SK-N-SH (cell line): ENCODE measurements at regions not wholly inside any gene's neighbourhood (a gene's known extent, or its start where the extent isn't known, plus 50 kb on each side); places are given as distances from the start of the nearest gene placed in this dataset.

ENCODE experiments used
- CTCF ChIA-PET: fragments of 300-600, 350-600 bp; formaldehyde crosslinking; extraction: SDS; loops from one replicate; lab custom pipeline; 2021; lab: Yijun Ruan, JAX
- POLR2A ChIA-PET: fragments of 350-600 bp; sonication (Branson Sonifier 250); formaldehyde crosslinking; extraction: SDS; loops from one replicate; lab custom pipeline; 2020; ENCODE audit warnings: antibody characterized with exemption, inconsistent platforms; lab: Yijun Ruan, JAX
- DNase-seq: peaks from one replicate; pipeline ENCODE4 v3.0.0; 2012
- H2AFZ ChIP-seq: fragments of 200-600 bp; sonication (generic); 2 replicates; pipeline ENCODE4 v1.8.1; 2016; ENCODE audit warnings: antibody characterized with exemption, mild to moderate bottlenecking, low read depth
- H3F3A ChIP-seq: fragments of 200-600 bp; sonication (generic); replicated peaks from 2 replicates; pipeline ENCODE3; 2016; ENCODE audit warnings: antibody characterized with exemption, mild to moderate bottlenecking; ENCODE audit not compliant: insufficient read depth
- H3K27ac ChIP-seq, 2 experiments: fragments of 200-500 bp in 1 of 2; fragments of 200-600 bp in 1 of 2; sonication (Bioruptor generic) in 1 of 2; sonication (generic), shearing (Covaris generic) in 1 of 2; 2 replicates each; pipeline versions ENCODE4 v1.5.1 to v1.6.1; 2014 to 2016; ENCODE audit warnings: low read depth in 2 of 2, inconsistent platforms in 1 of 2, low read length in 1 of 2, mild to moderate bottlenecking in 1 of 2, mixed read lengths in 1 of 2
- H3K27me3 ChIP-seq: fragments of 200-600 bp; sonication (generic), shearing (Covaris generic); 2 replicates; pipeline ENCODE4 v1.6.1; 2016; ENCODE audit warnings: mixed run types; ENCODE audit not compliant: insufficient read depth
- H3K36me3 ChIP-seq, 2 experiments: fragments of 200-500 bp in 1 of 2; fragments of 200-600 bp in 1 of 2; sonication (Bioruptor generic) in 1 of 2; sonication (generic) in 1 of 2; replicated peaks in 1 of 2; 2 replicates each; pipeline versions ENCODE3 to v1.5.1; 2014 to 2016; ENCODE audit warnings: low read length in 1 of 2, mild to moderate bottlenecking in 1 of 2; ENCODE audit not compliant: insufficient read depth in 2 of 2, control insufficient read depth in 1 of 2
- H3K4me1 ChIP-seq, 2 experiments: fragments of 200-500 bp in 1 of 2; fragments of 200-600 bp in 1 of 2; sonication (Bioruptor generic) in 1 of 2; sonication (generic), shearing (Covaris generic) in 1 of 2; 2 replicates each; pipeline versions ENCODE4 v1.5.1 to v1.6.1; 2014 to 2016; ENCODE audit warnings: low read depth in 1 of 2, low read length in 1 of 2, mixed run types in 1 of 2; ENCODE audit not compliant: insufficient read depth in 2 of 2, control insufficient read depth in 1 of 2
- H3K4me2 ChIP-seq: fragments of 200-600 bp; sonication (generic), shearing (Covaris generic); 2 replicates; pipeline ENCODE4 v1.6.1; 2017; ENCODE audit warnings: mixed run types
- H3K4me3 ChIP-seq, 2 experiments: fragments of 200-500 bp in 1 of 2; fragments of 200-600 bp in 1 of 2; sonication (Bioruptor generic) in 1 of 2; sonication (generic), shearing (Covaris generic) in 1 of 2; 2 replicates each; pipeline versions ENCODE4 v1.5.1 to v1.8.1; 2014 to 2016; ENCODE audit warnings: low read depth in 2 of 2, inconsistent platforms in 1 of 2, low read length in 1 of 2, mild to moderate bottlenecking in 1 of 2, mixed read lengths in 1 of 2, moderate library complexity in 1 of 2
- H3K79me2 ChIP-seq: fragments of 200-600 bp; sonication (generic); 2 replicates; pipeline ENCODE4 v1.8.1; 2017; ENCODE audit warnings: mild to moderate bottlenecking; ENCODE audit not compliant: insufficient read depth
- H3K9ac ChIP-seq: fragments of 200-600 bp; sonication (generic); 2 replicates; pipeline ENCODE4 v1.6.1; 2017; ENCODE audit warnings: mixed run types
- H3K9me2 ChIP-seq: fragments of 200-600 bp; sonication (generic); 2 replicates; pipeline ENCODE4 v1.6.1; 2017; ENCODE audit warnings: mixed run types
- H3K9me3 ChIP-seq: fragments of 200-600 bp; sonication (generic); 2 replicates; pipeline ENCODE4 v1.6.1; 2017; ENCODE audit warnings: mixed run types, mild to moderate bottlenecking, moderate library complexity
- H4K20me1 ChIP-seq: fragments of 200-600 bp; sonication (generic); 2 replicates; pipeline ENCODE4 v1.6.1; 2017; ENCODE audit warnings: mild to moderate bottlenecking, mixed run types; ENCODE audit not compliant: insufficient read depth
- CHD2 ChIP-seq: fragments of 150-350 bp; IDR thresholded peaks from 2 replicates; pipeline ENCODE4 v1.6.1; 2018; ENCODE audit warnings: low read length; ENCODE audit not compliant: partially characterized antibody
- ELF1 ChIP-seq: IDR thresholded peaks from 2 replicates; pipeline ENCODE4 v1.4.0; 2012
- EP300 ChIP-seq, 2 experiments: IDR thresholded peaks; 2 replicates each; pipeline versions ENCODE4 v1.4.0 to v1.6.1; 2012; ENCODE audit warnings: borderline replicate concordance in 1 of 2, low read depth in 1 of 2, low read length in 1 of 2
- EZH2phosphoT487 ChIP-seq: fragments of 200-600 bp; sonication (generic); IDR thresholded peaks from 2 replicates; pipeline ENCODE4 v1.6.1; 2017; ENCODE audit warnings: low read depth, mixed run types, mild to moderate bottlenecking, antibody characterized with exemption, moderate library complexity, borderline replicate concordance
- FOXJ3 ChIP-seq: sonication (generic); formaldehyde crosslinking; IDR thresholded peaks from 2 replicates; pipeline ENCODE4 v1.5.1; 2020; ENCODE audit warnings: mild to moderate bottlenecking, missing genetic modification reagents
- IRF3 ChIP-seq: fragments of 150-350 bp; IDR thresholded peaks from 2 replicates; pipeline ENCODE4 v1.6.1; 2016; ENCODE audit warnings: mild to moderate bottlenecking, low read depth, low read length
- MEF2A ChIP-seq: IDR thresholded peaks from 2 replicates; pipeline ENCODE4 v1.4.0; 2012; ENCODE audit warnings: low read depth, borderline replicate concordance
- NFIC ChIP-seq: IDR thresholded peaks from 2 replicates; pipeline ENCODE4 v1.4.0; 2012; ENCODE audit warnings: borderline replicate concordance
- RAD21 ChIP-seq: IDR thresholded peaks from 2 replicates; pipeline ENCODE4 v1.6.1; 2012; ENCODE audit warnings: mild to moderate bottlenecking, low read length
- RCOR1 ChIP-seq: fragments of 150-350 bp; IDR thresholded peaks from 2 replicates; pipeline ENCODE4 v1.6.1; 2017; ENCODE audit warnings: antibody characterized with exemption, low read length
- SMC3 ChIP-seq: IDR thresholded peaks from 2 replicates; pipeline ENCODE4 v1.6.1; 2012; ENCODE audit warnings: low read depth, low read length, improper control_type of control experiment
- TAF1 ChIP-seq: IDR thresholded peaks from 2 replicates; pipeline ENCODE4 v1.6.1; 2012; ENCODE audit warnings: low read depth, mild to moderate bottlenecking, low read length, moderate library complexity, borderline replicate concordance
- TCF12 ChIP-seq: IDR thresholded peaks from 2 replicates; pipeline ENCODE4 v1.4.0; 2012
- WGBS: methylation state at CpG from one replicate; pipeline ENCODE4 v1.1.6; 2017; ENCODE audit warnings: low lambda C conversion rate; 5-methylcytosine and 5-hydroxymethylcytosine counted together
- TF ChIP-seq, protein P1 (sequence below): IDR thresholded peaks from 2 replicates; pipeline ENCODE4; 2012
- TF ChIP-seq, protein P2 (sequence below): IDR thresholded peaks from 2 replicates; pipeline ENCODE4 v1.4.0; 2012; ENCODE audit warnings: low read depth
- TF ChIP-seq, protein P3 (sequence below): IDR thresholded peaks from 2 replicates; pipeline ENCODE4 v1.6.1; 2012; ENCODE audit warnings: mild to moderate bottlenecking, low read depth, low read length, moderate library complexity

DNA sequence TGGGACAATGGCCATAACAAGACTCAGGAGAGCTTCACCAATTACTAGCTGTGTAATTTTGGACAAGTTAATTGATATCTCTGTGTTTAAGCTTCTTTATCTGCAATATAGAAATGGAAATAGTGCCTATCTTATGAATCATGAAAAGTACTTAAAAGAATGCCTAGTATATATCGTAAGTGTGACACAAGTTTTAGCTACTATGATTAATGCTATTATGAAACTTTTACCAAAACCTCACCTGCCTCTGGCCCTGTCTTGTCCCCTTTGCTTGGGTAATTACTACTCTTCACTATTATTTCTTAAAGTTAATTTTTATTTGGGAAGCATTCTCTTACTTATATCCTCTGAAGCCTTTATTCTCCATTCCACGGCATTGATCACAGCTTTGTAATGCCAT is 75.0 kb upstream of the NETO1 start:
- H3K4me1 ChIP-seq: no peaks in the 10 kb centered on the region
- H3K4me3 ChIP-seq: no peak overlapping the region
- no peaks in the 10 kb centered on the region for H3K36me3 ChIP-seq
- WGBS: 5% methylated on average over 2 of the region's 2 CpGs
- no peak overlapping the region for H2AFZ ChIP-seq
- H3K9me3 ChIP-seq: no peaks in the 10 kb centered on the region
- no peaks in the 10 kb centered on the region for H3K79me2 ChIP-seq
- H3F3A ChIP-seq: no peaks in the 10 kb centered on the region
- H3K27ac ChIP-seq: no peak overlapping the region
- POLR2A ChIA-PET: no interaction called here
- no peaks in the 10 kb centered on the region for H3K9me2 ChIP-seq
- DNase-seq: no peak
- no peaks in the 10 kb centered on the region for H4K20me1 ChIP-seq
- CTCF ChIA-PET: interaction anchor here (0.6 kb wide), 2 partner anchors 13 to 471 kb away, joined by 3 read pairs; no protein-coding TSS in a partner anchor
- no peaks in the 10 kb centered on the region for H3K27me3 ChIP-seq
- no peak for TF ChIP-seq ELF1
- no peak for TF ChIP-seq IRF3
- no peak overlapping the region for H3K9ac ChIP-seq
- no peak overlapping the region for H3K4me2 ChIP-seq

- CTCF ChIA-PET: no interaction called here
- 3% methylated on average over 4 of the region's 4 CpGs for WGBS
These were observed 73.2 kb upstream of the NETO1 start for GRCh38 chr18:72940986-72941385.

DNA sequence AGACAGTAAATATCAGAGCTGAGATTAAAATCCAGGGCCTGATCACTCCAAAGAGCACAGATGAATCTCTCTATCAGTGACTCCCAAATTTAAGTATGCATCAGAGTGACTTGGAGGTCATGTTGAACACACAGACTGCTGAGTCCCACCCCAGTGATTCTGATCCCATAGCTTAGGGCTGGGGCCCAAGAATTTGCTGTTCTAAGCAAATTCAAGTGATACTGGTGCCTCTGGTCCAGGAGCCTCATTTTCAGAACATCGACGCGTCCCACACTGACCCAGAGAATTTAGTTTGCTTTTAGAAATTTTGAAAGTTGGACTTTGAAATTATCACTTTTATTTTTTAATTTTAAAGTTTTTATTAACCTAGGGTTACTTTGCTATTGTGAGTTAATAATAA is 72.7 kb upstream of the NETO1 start:
- Histone ChIP-seq H3K4me1 (no peaks in the 10 kb centered on the region), H2AFZ (no peak overlapping the region), H3K4me3 (no peak overlapping the region), H4K20me1 (no peaks in the 10 kb centered on the region), H3K9ac (no peak overlapping the region), H3K4me2 (no peak overlapping the region), H3K27me3 (no peaks in the 10 kb centered on the region), H3F3A (no peaks in the 10 kb centered on the region), H3K27ac (no peak overlapping the region), H3K9me2 (no peaks in the 10 kb centered on the region), H3K9me3 (no peaks in the 10 kb centered on the region), H3K36me3 (no peaks in the 10 kb centered on the region), H3K79me2 (no peaks in the 10 kb centered on the region)
- ChIA-PET CTCF (no interaction called here), POLR2A (no interaction called here)
- 52% methylated on average over 3 of the region's 3 CpGs for WGBS
- DNase-seq: no peak
- TF ChIP-seq CHD2: no peak
- no peak for TF ChIP-seq TAF1
- no peak for TF ChIP-seq EZH2phosphoT487
- TF ChIP-seq, protein P1, sequence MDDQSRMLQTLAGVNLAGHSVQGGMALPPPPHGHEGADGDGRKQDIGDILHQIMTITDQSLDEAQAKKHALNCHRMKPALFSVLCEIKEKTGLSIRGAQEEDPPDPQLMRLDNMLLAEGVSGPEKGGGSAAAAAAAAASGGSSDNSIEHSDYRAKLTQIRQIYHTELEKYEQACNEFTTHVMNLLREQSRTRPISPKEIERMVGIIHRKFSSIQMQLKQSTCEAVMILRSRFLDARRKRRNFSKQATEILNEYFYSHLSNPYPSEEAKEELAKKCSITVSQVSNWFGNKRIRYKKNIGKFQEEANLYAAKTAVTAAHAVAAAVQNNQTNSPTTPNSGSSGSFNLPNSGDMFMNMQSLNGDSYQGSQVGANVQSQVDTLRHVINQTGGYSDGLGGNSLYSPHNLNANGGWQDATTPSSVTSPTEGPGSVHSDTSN: no peak
- no peak for TF ChIP-seq IRF3
- no peak for TF ChIP-seq EP300 (IDR thresholded peaks at IDR 0.05; ENCODE audit: borderline replicate concordance in 1 of 2, low read depth in 1 of 2, low read length in 1 of 2)
- TF ChIP-seq, protein P2, sequence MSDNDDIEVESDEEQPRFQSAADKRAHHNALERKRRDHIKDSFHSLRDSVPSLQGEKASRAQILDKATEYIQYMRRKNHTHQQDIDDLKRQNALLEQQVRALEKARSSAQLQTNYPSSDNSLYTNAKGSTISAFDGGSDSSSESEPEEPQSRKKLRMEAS: no peak
- no peak for TF ChIP-seq SMC3
- no peak for TF ChIP-seq TCF12
- no peak for TF ChIP-seq RAD21
- TF ChIP-seq FOXJ3: no peak
- no peak for TF ChIP-seq NFIC
- TF ChIP-seq RCOR1: no peak
- TF ChIP-seq, protein P3, sequence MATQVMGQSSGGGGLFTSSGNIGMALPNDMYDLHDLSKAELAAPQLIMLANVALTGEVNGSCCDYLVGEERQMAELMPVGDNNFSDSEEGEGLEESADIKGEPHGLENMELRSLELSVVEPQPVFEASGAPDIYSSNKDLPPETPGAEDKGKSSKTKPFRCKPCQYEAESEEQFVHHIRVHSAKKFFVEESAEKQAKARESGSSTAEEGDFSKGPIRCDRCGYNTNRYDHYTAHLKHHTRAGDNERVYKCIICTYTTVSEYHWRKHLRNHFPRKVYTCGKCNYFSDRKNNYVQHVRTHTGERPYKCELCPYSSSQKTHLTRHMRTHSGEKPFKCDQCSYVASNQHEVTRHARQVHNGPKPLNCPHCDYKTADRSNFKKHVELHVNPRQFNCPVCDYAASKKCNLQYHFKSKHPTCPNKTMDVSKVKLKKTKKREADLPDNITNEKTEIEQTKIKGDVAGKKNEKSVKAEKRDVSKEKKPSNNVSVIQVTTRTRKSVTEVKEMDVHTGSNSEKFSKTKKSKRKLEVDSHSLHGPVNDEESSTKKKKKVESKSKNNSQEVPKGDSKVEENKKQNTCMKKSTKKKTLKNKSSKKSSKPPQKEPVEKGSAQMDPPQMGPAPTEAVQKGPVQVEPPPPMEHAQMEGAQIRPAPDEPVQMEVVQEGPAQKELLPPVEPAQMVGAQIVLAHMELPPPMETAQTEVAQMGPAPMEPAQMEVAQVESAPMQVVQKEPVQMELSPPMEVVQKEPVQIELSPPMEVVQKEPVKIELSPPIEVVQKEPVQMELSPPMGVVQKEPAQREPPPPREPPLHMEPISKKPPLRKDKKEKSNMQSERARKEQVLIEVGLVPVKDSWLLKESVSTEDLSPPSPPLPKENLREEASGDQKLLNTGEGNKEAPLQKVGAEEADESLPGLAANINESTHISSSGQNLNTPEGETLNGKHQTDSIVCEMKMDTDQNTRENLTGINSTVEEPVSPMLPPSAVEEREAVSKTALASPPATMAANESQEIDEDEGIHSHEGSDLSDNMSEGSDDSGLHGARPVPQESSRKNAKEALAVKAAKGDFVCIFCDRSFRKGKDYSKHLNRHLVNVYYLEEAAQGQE: no peak

More at GRCh38 chr18:72940986-72941385, 73.2 kb upstream of the NETO1 start:
- Histone ChIP-seq H2AFZ (no peak overlapping the region), H3K4me2 (no peak overlapping the region), H3K4me1 (no peaks in the 10 kb centered on the region), H3K9me3 (no peaks in the 10 kb centered on the region), H3K9ac (no peak overlapping the region), H3K9me2 (no peaks in the 10 kb centered on the region), H3F3A (no peaks in the 10 kb centered on the region), H3K27me3 (no peaks in the 10 kb centered on the region), H3K4me3 (no peak overlapping the region)
- POLR2A ChIA-PET: no interaction called here
- TF ChIP-seq MEF2A (no peak), TCF12 (no peak), TAF1 (no peak)
- TF ChIP-seq, all 33 proteins: peak for 0
- Histone ChIP-seq H3K79me2 (no peaks in the 10 kb centered on the region), H3K27ac (no peak overlapping the region), H3K36me3 (no peaks in the 10 kb centered on the region), H4K20me1 (no peaks in the 10 kb centered on the region)
- DNase-seq: no peak
